GM21381 (cell line): ENCODE measurements at regions not wholly inside any gene's neighbourhood (a gene's known extent, or its start where the extent isn't known, plus 50 kb on each side); places are given as distances from the start of the nearest gene placed in this dataset.
"Not testable (repeated sequence)": the region's sequence is repeated elsewhere in the genome, so short reads cannot be mapped to it uniquely, and the experiment has no call there.

ENCODE experiments used
- ATAC-seq: cut with Tn5 transposase; IDR thresholded peaks from one replicate; pipeline ENCODE4 v1.9.1; 2021; ENCODE audit warnings: mild to moderate bottlenecking, moderate library complexity; ENCODE audit not compliant: unreplicated experiment

GRCh38 chr2:39998617-39999016 lies 219.6 kb upstream of the THUMPD2 start:
- no peak for ATAC-seq

GRCh38 chr2:39996653-39997080 lies 217.6 kb upstream of the THUMPD2 start:
- ATAC-seq, result no peak

- ATAC-seq, result no peak
Observed at GRCh38 chr2:39995005-39995737, 216.1 kb upstream of the THUMPD2 start.

- no peak for ATAC-seq
Observed at GRCh38 chr2:39994151-39994550, 215.1 kb upstream of the THUMPD2 start.

GRCh38 chr2:39991298-39991697 lies 212.2 kb upstream of the THUMPD2 start:
- no peak for ATAC-seq

- no peak for ATAC-seq
Observed at GRCh38 chr2:39990335-39990900, 211.4 kb upstream of the THUMPD2 start.

GRCh38 chr2:39989888-39990287 lies 210.8 kb upstream of the THUMPD2 start:
- no peak for ATAC-seq

GRCh38 chr2:39981883-39982311 lies 202.8 kb upstream of the THUMPD2 start:
- ATAC-seq, result no peak

- ATAC-seq, result no peak
Observed at GRCh38 chr2:39975476-39976020, 196.5 kb upstream of the THUMPD2 start.

- no peak for ATAC-seq
Observed at GRCh38 chr2:39968037-39968436, 189.0 kb upstream of the THUMPD2 start.

GRCh38 chr2:39960681-39961080 lies 181.6 kb upstream of the THUMPD2 start:
- ATAC-seq, result not testable (repeated sequence)

- ATAC-seq, result no peak
Observed at GRCh38 chr2:39954346-39954745, 175.3 kb upstream of the THUMPD2 start.

- no peak for ATAC-seq
Observed at GRCh38 chr2:39949131-39949530, 170.1 kb upstream of the THUMPD2 start.

GRCh38 chr2:39948016-39948719 lies 169.1 kb upstream of the THUMPD2 start:
- ATAC-seq, result no peak

GRCh38 chr2:39947294-39948015 lies 168.4 kb upstream of the THUMPD2 start:
- ATAC-seq, result no peak

GRCh38 chr2:39942950-39943349 lies 163.9 kb upstream of the THUMPD2 start:
- no peak for ATAC-seq

GRCh38 chr2:39938035-39938835 lies 159.2 kb upstream of the THUMPD2 start:
- ATAC-seq, result no peak

- ATAC-seq, result no peak
Observed at GRCh38 chr2:39937621-39938020, 158.6 kb upstream of the THUMPD2 start.

- no peak for ATAC-seq
Observed at GRCh38 chr2:39934851-39935250, 155.8 kb upstream of the THUMPD2 start.

GRCh38 chr2:39933196-39933595 lies 154.1 kb upstream of the THUMPD2 start:
- no peak for ATAC-seq
